ENCODE measurements at regions not wholly inside any gene's neighbourhood (a gene's known extent, or its start where the extent isn't known, plus 50 kb on each side); places are given as distances from the start of the nearest gene placed in this dataset.
"Not testable (repeated sequence)": the region's sequence is repeated elsewhere in the genome, so short reads cannot be mapped to it uniquely, and the experiment has no call there.

- peak; percentile 82 for DNase-seq
These were observed 300.7 kb downstream of the TENT5A start for GRCh38 chr6:81451787-81452186.

- DNase-seq = no peak
These were observed 302.3 kb downstream of the TENT5A start for GRCh38 chr6:81450180-81450579.

GRCh38 chr6:81446509-81446908 lies 306.0 kb downstream of the TENT5A start:
- DNase-seq = no peak

DNA sequence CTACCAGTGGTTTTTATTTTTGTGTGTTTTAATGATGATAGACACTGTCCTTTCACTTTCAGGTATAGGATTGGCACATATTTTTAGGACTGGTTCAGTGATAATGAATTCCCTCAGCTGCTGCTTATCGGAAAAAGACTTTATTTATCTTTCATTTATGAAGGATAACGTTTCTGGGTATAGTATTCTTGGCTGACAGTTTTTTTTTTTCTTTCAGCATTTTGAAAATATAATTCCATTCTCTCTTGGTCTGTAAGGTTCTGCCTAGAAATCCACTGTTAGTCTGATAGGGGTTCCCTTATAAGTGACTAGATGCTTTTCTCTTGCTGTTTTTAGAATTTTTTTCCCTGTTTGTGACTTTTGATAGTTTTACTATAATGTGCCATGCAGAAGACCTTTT lies 313.1 kb downstream of the TENT5A start:
- DNase-seq = no peak

DNA sequence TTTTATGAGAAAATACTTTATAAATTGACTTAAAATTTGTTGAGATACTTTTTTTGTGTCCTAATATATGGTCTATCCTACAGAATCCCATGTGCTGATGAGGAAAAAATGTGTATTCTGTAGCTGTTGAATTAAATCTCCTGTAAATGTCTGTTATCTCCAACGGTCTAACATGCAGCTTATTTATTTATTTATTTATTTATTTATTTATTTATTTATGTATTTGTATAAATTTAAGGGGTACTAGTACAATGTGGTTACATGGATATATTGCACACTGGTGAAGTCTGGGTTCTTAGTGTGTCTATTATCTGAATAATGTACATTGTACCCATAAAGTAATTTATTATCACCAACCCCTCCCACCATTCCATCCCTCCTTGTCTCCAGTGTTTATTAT lies 315.5 kb downstream of the TENT5A start:
- DNase-seq = no peak

GRCh38 chr6:81413306-81413705 lies 339.2 kb downstream of the TENT5A start:
- DNase-seq = no peak

GRCh38 chr6:81401970-81402690 lies 350.4 kb downstream of the TENT5A start:
- DNase-seq = no peak

DNA sequence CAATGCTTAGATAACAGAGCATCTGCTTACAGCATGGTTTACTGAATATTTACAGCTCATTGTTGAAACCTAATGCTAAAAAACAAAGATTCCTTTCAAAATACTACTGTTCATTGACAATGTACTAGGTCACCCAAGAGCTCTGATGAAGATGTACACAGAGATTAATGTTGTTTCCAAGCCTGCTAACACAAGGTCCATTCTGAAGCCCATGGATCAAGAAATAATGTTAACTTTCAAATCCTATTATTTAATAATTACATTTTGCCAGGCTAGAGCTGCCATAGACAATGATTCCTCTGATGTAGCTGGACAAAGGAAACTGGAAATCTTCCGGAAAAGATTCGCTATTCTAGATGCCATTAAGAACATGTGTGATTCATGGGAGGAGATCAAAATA lies 355.6 kb downstream of the TENT5A start:
- DNase-seq = no peak

DNA sequence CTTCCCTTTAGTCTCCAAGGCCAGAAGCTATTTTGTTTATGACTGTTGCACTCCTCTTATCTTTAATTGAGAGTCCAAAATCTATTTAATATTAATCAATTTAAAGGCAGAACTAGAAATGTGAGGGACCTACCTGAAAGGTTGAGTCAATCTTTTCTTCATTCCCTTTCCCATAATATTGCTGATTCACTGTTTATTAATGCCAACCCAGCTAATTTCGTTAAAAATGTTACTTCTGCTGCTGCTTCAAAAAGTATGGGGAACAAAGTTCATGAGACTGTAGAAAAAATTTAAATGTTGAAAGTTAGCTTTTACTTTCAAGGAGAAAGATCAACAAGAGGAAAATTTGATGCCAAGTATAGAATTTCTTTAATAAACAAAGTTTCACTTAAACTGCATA lies 365.3 kb downstream of the TENT5A start:
- no peak for DNase-seq

GRCh38 chr6:81384921-81385320 lies 367.6 kb downstream of the TENT5A start:
- no peak for DNase-seq

GRCh38 chr6:81383472-81383871 lies 369.0 kb downstream of the TENT5A start:
- no peak for DNase-seq

GRCh38 chr6:81382852-81383251 lies 369.6 kb downstream of the TENT5A start:
- DNase-seq = no peak

DNA sequence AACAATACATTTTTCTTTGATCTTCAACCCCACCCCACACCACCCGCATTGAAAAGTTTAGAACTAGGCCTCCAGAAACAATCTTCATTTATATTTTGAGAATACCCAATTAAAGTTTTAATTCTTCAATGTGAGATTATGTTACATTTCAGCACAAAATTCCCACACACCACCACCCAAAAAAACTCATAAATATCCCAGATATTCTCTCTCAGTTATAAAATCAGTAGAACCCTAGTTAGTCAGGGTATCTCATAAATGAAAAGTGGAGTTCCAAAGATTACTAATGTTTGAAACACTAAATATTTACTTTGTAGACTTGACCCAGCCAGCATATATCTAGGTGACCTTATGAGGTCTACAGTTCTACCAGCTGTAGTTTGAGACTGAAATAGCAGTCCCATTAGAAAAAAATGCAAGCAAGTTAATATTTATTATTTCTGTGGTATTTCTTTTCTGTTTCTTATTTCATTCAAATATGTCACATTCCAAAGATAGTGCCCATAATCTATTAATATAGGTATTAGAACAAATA lies 371.0 kb downstream of the TENT5A start:
- DNase-seq = no peak

GRCh38 chr6:81380718-81381338 lies 371.7 kb downstream of the TENT5A start:
- DNase-seq = no peak

GRCh38 chr6:81376745-81377144 lies 375.7 kb downstream of the TENT5A start:
- no peak for DNase-seq

DNA sequence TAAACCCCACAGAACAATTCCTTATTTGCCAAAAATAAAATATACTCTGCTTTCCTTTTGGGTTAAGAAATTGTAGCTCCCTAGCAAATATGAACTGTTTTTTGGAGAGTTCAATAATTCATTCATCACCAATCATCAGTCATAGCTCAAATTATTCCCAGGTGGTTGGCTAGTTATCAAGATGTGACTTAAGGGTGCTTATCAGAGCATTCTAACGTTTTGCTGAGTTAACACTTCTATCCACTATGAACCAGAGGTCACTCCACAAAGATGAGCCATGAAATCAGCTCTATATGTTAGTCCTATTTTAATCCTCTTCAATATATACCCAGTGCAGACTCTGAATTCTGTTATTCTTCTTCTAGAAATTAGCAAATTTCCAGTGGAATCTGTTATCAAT lies 379.1 kb downstream of the TENT5A start:
- no peak for DNase-seq

GRCh38 chr6:81371930-81372329 lies 380.6 kb downstream of the TENT5A start:
- DNase-seq = no peak

GRCh38 chr6:81366972-81367371 lies 385.5 kb downstream of the TENT5A start:
- no peak for DNase-seq

DNA sequence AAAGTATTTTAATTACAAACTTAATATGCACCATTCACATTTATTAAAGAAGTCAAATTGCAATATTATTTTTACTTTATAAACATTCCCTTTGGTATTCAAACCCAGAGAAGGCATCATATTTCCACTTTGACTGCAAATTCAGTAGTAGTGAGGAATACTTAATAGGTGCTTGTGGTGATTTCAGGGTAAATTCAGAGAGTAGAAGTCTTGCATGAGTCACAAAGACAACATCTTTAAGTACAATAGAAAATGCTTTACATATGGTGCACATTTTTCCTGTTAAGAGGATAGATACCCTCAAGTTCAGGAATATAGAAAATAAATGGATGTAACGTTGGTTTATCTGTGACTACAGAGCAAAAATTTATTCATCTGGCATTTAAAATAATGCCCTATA lies 390.2 kb downstream of the TENT5A start:
- no peak for DNase-seq

DNA sequence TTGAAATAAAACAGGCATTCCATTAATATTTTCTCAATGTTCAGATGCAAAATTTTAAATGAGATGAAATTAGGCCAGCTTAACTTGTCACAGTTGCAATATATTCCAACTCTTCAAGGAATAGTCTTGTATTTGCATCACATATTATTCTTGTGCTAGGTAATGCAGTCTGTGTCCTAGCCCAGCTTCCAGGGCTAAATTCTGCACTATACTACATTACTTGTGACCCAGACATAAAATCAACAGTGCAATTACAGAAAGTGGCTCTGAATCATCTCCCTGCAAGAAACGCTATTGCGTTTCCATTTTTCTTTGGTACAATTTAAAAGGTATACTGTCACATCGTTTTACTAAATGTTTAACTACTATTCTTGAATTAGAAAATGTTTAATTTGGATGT lies 399.2 kb downstream of the TENT5A start:
- no peak for DNase-seq

DNA sequence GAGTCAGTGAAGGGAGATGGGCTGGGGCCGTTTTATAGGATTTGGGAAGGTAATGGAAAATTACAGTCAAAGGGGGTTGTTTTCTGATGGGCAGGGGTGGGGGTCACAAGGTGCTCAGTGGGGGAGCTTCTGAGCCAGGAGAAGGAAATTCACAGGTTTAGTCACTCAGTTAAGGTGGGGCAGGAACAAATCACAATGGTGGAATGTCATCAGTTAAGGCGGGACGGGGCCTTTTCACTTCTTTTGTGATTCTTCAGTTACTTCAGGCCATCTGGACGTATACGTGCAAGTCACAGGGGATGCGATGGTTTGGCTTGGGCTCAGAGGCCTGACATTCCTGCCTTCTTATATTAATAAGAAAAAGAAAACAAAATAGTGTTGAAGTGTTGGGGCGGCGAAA lies 408.5 kb downstream of the TENT5A start:
- DNase-seq = not testable (repeated sequence)

DNA sequence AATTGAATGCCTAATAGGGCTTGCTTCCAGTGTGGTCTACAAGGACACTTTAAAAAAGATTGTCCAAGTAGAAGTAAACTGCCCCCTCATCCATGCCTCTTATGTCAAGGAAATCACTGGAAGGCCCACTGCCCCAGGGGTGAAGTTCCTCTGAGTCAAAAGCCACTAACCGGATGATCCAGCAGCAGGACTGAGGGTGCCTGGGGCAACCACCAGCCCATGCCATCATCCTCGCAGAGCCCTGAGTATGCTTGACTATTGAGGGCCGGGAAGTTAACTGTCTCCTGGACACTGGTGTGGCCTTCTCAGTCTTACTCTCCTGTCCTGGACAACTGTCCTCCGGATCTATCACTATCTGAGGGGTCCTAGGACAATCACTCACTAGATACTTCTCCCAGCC lies 411.5 kb downstream of the TENT5A start:
- no peak for DNase-seq

DNA sequence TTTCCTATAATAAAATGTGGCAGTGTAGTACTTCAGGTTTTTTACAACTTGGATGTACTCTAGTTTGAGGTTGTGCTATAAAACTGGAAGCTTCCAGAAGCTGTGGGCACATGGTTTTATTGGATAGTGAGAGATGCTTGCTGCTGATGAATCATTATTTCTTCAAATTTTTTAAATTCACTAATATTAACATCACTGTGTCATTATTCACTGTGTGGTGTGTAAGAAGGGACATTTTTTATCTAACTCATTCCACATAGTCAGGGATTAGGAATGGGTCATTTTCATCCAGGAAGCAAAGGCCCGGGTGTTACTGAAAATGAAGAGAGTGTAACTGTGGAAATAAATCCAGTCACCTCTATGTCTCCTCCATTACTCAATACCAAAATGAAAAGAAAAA lies 421.0 kb downstream of the TENT5A start:
- no peak for DNase-seq

GRCh38 chr6:81328700-81329099 lies 423.8 kb downstream of the TENT5A start:
- DNase-seq = no peak

Measured in NCI-H2029 (cell line).